Left lobe of liver (tissue), 2 donors: ENCODE measurements at regions not wholly inside any gene's neighbourhood (a gene's known extent, or its start where the extent isn't known, plus 50 kb on each side); places are given as distances from the start of the nearest gene placed in this dataset.
"Not testable (repeated sequence)": the region's sequence is repeated elsewhere in the genome, so short reads cannot be mapped to it uniquely, and the experiment has no call there.

Experiments
- ATAC-seq: fragments of 200-7000 bp; cut with Tn5 transposase; one replicate; pipeline ENCODE4 v1.9.1; 2020; ENCODE audit warnings: mild to moderate bottlenecking, moderate library complexity
- DNase-seq: peaks from one replicate; pipeline ENCODE4 v3.0.0-alpha.2; 2020; ENCODE audit warnings: low spot score
- donor health status: DM: no; HTN: no; CAD: no; lungs with moderate emphysema.
- donor health status: DM: no; HTN: yes; CAD: no.

DNA sequence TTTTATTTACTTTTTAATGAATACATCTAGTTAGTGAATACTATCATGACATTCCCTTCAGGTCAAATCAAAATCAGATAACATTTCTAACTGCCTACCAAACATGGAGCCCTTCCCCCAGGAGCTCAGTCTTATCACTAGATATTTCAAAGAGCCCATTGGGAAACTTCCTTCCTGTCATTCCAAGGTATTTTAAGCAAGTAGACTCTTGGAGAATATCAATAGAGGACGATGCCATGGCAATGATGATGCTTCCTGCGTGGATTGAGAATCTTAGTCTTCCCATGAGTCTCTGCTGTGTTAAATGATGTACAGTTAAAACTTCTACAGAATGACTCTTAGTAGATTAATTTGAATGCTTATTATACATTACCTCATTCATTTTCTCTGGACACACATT lies 384.9 kb downstream of the CENPW start:
- ATAC-seq, result no peak

GRCh38 chr6:126726454-126726853 lies 386.5 kb downstream of the CENPW start:
- DNase-seq, ATAC-seq: not testable (repeated sequence)

More for the DNA sequence above, 384.9 kb downstream of the CENPW start:
- DNase-seq, result no peak

- ATAC-seq (no peak), DNase-seq (no peak)
These were observed 380.3 kb upstream of the RSPO3 start for GRCh38 chr6:126738146-126738545.

GRCh38 chr6:126738641-126739040 lies 379.8 kb upstream of the RSPO3 start:
- no peak for DNase-seq
- ATAC-seq, result no peak

DNA sequence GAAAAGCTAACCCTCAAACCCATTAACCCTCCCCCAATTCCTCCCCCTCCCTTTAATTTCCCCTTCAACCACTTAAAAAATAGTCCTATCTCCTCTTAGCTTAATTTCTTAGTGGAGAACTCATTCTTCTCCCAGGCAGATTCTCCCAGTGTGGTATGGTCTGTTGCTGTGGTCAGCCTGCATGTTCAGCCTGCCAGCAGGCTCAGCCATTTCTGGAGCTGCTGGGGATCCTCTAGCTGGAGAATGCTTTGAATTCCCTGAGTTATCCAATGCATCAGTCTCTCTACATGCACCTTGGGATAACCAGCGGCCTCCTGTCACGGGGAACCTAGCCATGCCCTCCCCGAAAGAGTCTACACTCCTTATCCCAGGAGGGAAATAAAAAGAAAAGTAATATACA lies 375.4 kb upstream of the RSPO3 start:
- DNase-seq (no peak), ATAC-seq (no peak)

DNA sequence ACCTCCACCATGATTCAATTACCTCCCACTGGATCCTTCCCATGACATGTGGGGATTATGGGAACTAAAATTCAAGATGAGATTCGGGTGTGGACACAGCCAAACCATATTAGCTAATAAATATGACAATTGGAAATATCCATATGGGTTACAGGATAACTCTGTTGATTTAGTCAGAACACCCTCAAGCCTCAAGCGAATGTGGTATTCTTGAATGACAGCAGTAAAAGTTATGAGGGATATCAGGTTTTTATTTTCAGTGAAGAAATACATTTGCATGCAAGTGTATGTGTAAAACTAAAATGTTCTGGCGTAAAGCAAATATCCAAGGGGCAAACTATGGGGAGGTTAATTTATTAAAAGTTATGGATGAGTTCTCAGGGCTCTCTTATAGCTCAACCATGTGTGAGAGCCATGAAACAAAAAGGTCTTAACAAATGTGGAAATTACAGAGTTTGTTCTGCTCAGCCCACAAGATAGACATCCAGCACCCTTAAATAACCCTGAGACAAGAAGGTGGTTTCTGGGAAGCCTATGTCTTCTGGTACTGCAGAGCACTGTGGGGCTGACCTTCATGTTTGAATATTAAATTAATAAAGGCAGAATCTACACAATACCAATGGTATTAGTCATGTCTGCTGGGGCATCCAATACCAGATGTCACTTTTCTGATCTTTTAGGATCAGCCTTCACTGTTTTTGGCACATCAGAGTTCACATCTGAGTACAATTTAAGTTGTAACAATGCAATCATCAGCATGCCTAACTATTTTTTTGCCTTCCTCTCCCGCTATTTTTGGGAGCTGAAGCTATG lies 370.5 kb upstream of the RSPO3 start:
- DNase-seq (no peak), ATAC-seq (no peak)

DNA sequence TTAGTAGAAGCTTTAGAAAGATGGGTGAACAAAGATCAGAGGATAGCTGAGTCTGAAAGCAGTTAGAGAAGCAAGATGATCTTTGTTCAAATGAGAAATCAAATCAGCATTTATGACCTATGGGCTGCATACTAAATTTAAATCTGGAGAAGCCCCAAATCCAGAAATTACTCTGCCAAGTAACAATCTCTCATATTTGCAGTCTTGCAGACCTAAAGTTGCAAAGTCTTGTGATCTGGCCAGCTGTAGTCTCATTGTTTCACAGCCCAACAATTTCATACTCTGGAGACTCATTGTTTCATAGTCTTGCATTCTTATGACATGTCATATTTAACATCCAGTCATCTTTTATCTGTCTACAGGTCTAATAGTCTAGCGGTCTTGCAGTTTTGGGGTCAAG lies 364.9 kb upstream of the RSPO3 start:
- ATAC-seq (no peak), DNase-seq (no peak)

DNA sequence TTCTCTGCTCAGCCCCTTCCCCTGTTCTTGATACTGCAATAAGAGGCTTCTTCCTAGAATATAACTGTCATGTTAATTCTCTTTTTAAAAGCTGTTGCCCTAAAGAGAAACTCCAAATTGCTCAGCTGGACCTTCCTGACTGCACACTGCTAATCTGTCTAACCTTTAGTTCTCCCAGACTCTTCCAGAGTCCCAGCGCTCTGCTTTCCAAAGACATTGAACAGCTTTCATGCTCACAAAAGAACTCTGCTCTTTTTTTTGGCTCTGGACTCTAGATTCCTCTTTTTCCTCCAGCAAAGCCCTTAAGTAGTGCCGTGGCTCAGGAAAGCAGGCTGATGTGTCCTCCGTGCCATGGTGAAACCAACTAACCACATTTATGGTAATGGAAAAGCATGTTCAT lies 356.6 kb upstream of the RSPO3 start:
- ATAC-seq, result no peak
- no peak for DNase-seq

DNA sequence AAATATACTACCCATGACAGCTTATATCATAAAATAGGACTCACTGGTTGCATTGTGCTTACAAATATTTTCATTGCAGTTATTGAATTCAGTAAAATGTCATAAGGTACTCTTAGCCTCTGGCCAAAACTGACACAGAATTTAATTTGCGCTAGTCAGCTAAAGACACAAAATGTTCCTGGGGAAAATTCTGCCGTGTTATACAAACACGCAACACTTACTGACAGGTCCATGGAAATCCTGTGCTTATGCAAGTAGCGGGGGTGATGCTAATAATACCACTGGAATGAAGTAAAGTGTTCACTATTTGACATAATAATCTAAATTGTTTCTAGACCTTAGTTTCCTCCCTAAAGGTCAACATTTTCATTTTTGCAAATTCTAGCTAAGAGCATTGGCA lies 354.4 kb upstream of the RSPO3 start:
- DNase-seq (no peak), ATAC-seq (no peak)

- ATAC-seq (no peak), DNase-seq (no peak)
These were observed 353.8 kb upstream of the RSPO3 start for GRCh38 chr6:126764671-126765070.

DNA sequence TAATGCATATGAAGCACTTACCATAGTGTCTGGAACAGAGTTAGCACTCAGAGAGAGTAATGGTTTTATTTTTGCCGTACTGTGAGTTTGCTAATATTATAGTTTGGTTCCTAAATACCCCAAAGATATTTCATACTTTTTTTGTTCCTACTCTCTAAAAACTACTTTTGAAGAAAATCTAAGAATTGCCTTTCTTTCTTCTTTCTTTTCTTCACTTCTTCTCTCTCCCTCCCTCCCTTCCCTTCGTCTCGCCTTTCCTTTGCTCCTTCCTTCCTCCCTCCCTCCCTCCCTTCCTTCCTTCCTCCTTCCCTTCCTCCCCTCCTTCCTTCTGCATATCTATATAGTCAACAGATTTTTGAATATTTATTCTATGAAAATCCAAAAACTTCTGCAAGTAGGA lies 351.7 kb upstream of the RSPO3 start:
- DNase-seq, result no peak
- no peak for ATAC-seq

GRCh38 chr6:126767711-126768110 lies 350.8 kb upstream of the RSPO3 start:
- DNase-seq (no peak), ATAC-seq (no peak)

GRCh38 chr6:126770176-126770575 lies 348.3 kb upstream of the RSPO3 start:
- no peak for ATAC-seq
- DNase-seq, result no peak

DNA sequence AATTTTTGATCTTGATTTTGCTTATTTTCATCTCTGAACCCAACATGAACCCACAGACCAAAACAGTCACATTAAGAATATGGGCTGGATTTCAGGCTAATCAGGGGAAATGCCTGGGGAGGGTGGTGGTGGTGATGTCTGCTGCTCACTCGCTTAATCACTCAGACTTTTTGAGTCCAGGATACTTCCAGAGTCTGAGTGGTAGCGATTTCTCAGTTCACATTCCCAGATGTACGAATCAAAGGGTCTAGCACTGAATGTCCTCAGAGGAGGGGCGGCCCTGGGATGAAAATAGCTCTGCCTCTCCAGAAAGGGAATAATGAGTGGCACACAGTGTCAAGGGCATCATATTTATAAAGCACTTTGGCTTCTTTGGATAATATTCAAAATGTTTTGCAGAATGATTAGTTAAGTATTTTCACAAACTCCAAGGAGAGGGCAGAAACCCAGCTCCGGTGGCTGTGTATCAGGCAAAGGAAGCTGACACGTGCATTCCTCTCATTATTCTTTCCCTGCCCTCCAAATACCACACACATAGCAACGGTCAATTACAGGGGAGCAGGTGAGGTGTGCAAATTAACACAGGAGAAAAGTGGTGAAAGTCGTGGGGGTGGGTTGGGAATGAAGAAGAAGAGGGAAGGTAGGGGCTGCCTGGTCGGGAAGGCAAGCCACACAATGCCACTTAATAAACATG lies 345.2 kb upstream of the RSPO3 start:
- no peak for DNase-seq
- no peak for ATAC-seq

DNA sequence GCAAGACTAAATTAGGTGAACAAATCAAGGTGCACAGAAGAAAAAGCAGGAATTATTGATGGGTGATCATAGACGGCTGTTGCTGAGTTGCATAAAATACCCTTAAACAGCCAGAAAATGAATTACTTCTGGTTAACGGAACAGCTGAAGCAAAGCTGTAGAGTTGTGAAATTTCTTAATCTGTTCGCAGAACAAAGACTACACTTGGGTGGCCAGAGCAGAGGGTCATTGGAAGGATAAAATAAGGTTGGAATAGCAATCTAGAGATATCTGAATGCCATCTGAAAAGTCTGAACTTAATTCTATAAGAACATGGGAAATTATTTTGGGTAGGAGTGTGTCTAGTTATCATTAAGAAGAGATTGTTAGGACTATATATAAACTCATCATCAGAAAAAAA lies 339.1 kb upstream of the RSPO3 start:
- DNase-seq, result no peak
- no peak for ATAC-seq

DNA sequence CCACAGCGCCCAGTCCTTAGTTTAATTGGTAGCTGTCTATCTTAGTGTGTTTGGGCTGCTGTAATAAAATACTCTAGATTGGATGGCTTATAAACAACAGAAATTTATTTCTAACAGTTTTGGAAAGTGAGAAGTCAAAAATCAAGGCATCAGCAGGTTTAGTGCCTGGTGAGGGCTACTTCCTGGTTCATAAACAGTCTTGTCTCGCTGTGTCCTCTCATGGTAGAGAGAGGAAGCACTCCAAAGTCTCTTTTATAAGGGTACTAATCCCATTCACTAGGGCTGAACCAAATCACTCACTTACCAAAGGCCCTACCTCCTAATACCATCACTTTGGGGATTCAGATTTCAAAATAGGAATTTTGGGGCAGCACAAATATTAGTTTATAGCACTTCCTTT lies 336.9 kb upstream of the RSPO3 start:
- DNase-seq (no peak), ATAC-seq (no peak)

GRCh38 chr6:126784161-126784790 lies 334.2 kb upstream of the RSPO3 start:
- ATAC-seq, result no peak
- no peak for DNase-seq

- DNase-seq (no peak), ATAC-seq (no peak)
These were observed 332.2 kb upstream of the RSPO3 start for GRCh38 chr6:126786262-126786661.

GRCh38 chr6:126787635-126788034 lies 330.8 kb upstream of the RSPO3 start:
- DNase-seq, result no peak
- ATAC-seq, result no peak

- DNase-seq (no peak), ATAC-seq (peak; percentile 22)
These were observed 329.6 kb upstream of the RSPO3 start for GRCh38 chr6:126788861-126789365.

GRCh38 chr6:126792340-126793085 lies 326.0 kb upstream of the RSPO3 start:
- ATAC-seq, result no peak
- no peak for DNase-seq
